SK-N-MC (cell line): ENCODE measurements at regions not wholly inside any gene's neighbourhood (a gene's known extent, or its start where the extent isn't known, plus 50 kb on each side); places are given as distances from the start of the nearest gene placed in this dataset.

ENCODE experiments used
- DNase-seq: peaks from one replicate; pipeline ENCODE4 v3.0.0-alpha.2; 2011; ENCODE audit warnings: low read depth, low spot score
- H3K27ac ChIP-seq: fragments of 200-600 bp; sonication (generic); 2 replicates; pipeline ENCODE4 v1.5.1; 2016; ENCODE audit warnings: mixed run types
- H3K36me3 ChIP-seq: fragments of 200-600 bp; sonication (generic); 2 replicates; pipeline ENCODE4 v1.6.1; 2017; ENCODE audit warnings: antibody characterized with exemption, low read length, mixed read lengths; ENCODE audit not compliant: insufficient read depth
- H3K4me3 ChIP-seq: fragments of 200-600 bp; sonication (generic); 2 replicates; pipeline ENCODE4 v1.5.1; 2016
- H3K9ac ChIP-seq: fragments of 200-600 bp; sonication (generic); 2 replicates; pipeline ENCODE4 v1.8.0; 2017; ENCODE audit warnings: mixed run types, mixed read lengths; ENCODE audit not compliant: insufficient read length
- H3K9me3 ChIP-seq: fragments of 200-600 bp; sonication (generic); 2 replicates; pipeline ENCODE4 v1.6.1; 2017; ENCODE audit warnings: low read depth, mild to moderate bottlenecking, antibody characterized with exemption, low read length, moderate library complexity, mixed read lengths
- EZH2 ChIP-seq: fragments of 200-600 bp; sonication (generic); IDR thresholded peaks from one replicate; pipeline ENCODE4 v1.6.1; 2017; ENCODE audit warnings: antibody characterized with exemption
- FOXP2 ChIP-seq: optimal IDR thresholded peaks from 2 replicates; pipeline ENCODE3; 2011; ENCODE audit warnings: mild to moderate bottlenecking, moderate library complexity; ENCODE audit not compliant: insufficient read depth; ENCODE audit errors: extremely low read length, control extremely low read depth
- POLR2AphosphoS5 ChIP-seq: IDR thresholded peaks from 2 replicates; pipeline ENCODE4 v1.6.1; 2012; ENCODE audit warnings: mild to moderate bottlenecking, low read depth, low read length, borderline replicate concordance

- no peak overlapping the region for H3K4me3 ChIP-seq
- no peaks in the 10 kb centered on the region for H3K9me3 ChIP-seq
- no peak overlapping the region for H3K27ac ChIP-seq
- TF ChIP-seq POLR2AphosphoS5 (no peak), FOXP2 (no peak), EZH2 (no peak)
- H3K36me3 ChIP-seq, result no peaks in the 10 kb centered on the region
- no peak overlapping the region for H3K9ac ChIP-seq
- no peak for DNase-seq
These were observed 680.0 kb downstream of the SEMA5A start for GRCh38 chr5:8865686-8866374.

GRCh38 chr5:8868283-8868682, 677.6 kb downstream of the SEMA5A start:
- Histone ChIP-seq H3K9me3 (no peaks in the 10 kb centered on the region), H3K4me3 (no peak overlapping the region), H3K36me3 (no peaks in the 10 kb centered on the region), H3K27ac (no peak overlapping the region), H3K9ac (no peak overlapping the region)
- DNase-seq, result no peak
- no peak for TF ChIP-seq POLR2AphosphoS5
- no peak for TF ChIP-seq FOXP2
- no peak for TF ChIP-seq EZH2

GRCh38 chr5:8869932-8870331, 675.9 kb downstream of the SEMA5A start:
- H3K4me3 ChIP-seq, result no peak overlapping the region
- no peaks in the 10 kb centered on the region for H3K9me3 ChIP-seq
- no peak overlapping the region for H3K27ac ChIP-seq
- H3K9ac ChIP-seq, result no peak overlapping the region
- no peak for DNase-seq
- no peak for TF ChIP-seq FOXP2
- no peak for TF ChIP-seq POLR2AphosphoS5
- TF ChIP-seq EZH2, result no peak
- no peaks in the 10 kb centered on the region for H3K36me3 ChIP-seq

- Histone ChIP-seq H3K9ac (no peak overlapping the region), H3K4me3 (no peak overlapping the region)
- TF ChIP-seq FOXP2 (no peak), EZH2 (no peak), POLR2AphosphoS5 (no peak)
These were observed 675.4 kb downstream of the SEMA5A start for GRCh38 chr5:8870349-8870958.

GRCh38 chr5:8870959-8871355, 674.9 kb downstream of the SEMA5A start:
- no peak for DNase-seq
- no peak overlapping the region for H3K27ac ChIP-seq
- TF ChIP-seq FOXP2 (no peak), EZH2 (no peak), POLR2AphosphoS5 (no peak)
- no peaks in the 10 kb centered on the region for H3K36me3 ChIP-seq
- H3K4me3 ChIP-seq, result no peak overlapping the region
- H3K9ac ChIP-seq, result no peak overlapping the region
- no peaks in the 10 kb centered on the region for H3K9me3 ChIP-seq

More at GRCh38 chr5:8870349-8870958, 675.4 kb downstream of the SEMA5A start:
- no peak overlapping the region for H3K27ac ChIP-seq
- no peak for DNase-seq
- H3K9me3 ChIP-seq, result no peaks in the 10 kb centered on the region
- H3K36me3 ChIP-seq, result no peaks in the 10 kb centered on the region

GRCh38 chr5:8871446-8871845, 674.4 kb downstream of the SEMA5A start:
- no peaks in the 10 kb centered on the region for H3K36me3 ChIP-seq
- no peak overlapping the region for H3K4me3 ChIP-seq
- H3K27ac ChIP-seq, result no peak overlapping the region
- no peak overlapping the region for H3K9ac ChIP-seq
- no peak for DNase-seq
- TF ChIP-seq POLR2AphosphoS5, result no peak
- no peak for TF ChIP-seq FOXP2
- H3K9me3 ChIP-seq, result no peaks in the 10 kb centered on the region

- Histone ChIP-seq H3K4me3 (no peak overlapping the region), H3K36me3 (no peaks in the 10 kb centered on the region), H3K9me3 (no peaks in the 10 kb centered on the region), H3K27ac (no peak overlapping the region), H3K9ac (no peak overlapping the region)
- TF ChIP-seq POLR2AphosphoS5 (no peak), FOXP2 (no peak)
- DNase-seq, result no peak
These were observed 670.2 kb downstream of the SEMA5A start for GRCh38 chr5:8875722-8876121.

GRCh38 chr5:8879248-8879647, 666.6 kb downstream of the SEMA5A start:
- no peak for DNase-seq
- TF ChIP-seq EZH2 (no peak), FOXP2 (no peak), POLR2AphosphoS5 (no peak)
- Histone ChIP-seq H3K9me3 (no peaks in the 10 kb centered on the region), H3K4me3 (no peak overlapping the region), H3K36me3 (no peaks in the 10 kb centered on the region), H3K9ac (no peak overlapping the region), H3K27ac (no peak overlapping the region)
